HEK293T (cell line): ENCODE measurements at regions not wholly inside any gene's neighbourhood (a gene's known extent, or its start where the extent isn't known, plus 50 kb on each side); places are given as distances from the start of the nearest gene placed in this dataset.

ENCODE experiments used
- ARNT ChIP-seq: fragments of 450-650 bp; IDR thresholded peaks from 2 replicates; pipeline ENCODE4 v1.6.1; 2017; ENCODE audit warnings: mild to moderate bottlenecking
- BHLHE40 ChIP-seq: fragments of 450-650 bp; IDR thresholded peaks from 2 replicates; pipeline ENCODE4 v1.6.1; 2016; ENCODE audit warnings: mild to moderate bottlenecking, moderate library complexity, borderline replicate concordance
- ELF4 ChIP-seq: fragments of 450-650 bp; IDR thresholded peaks from 2 replicates; pipeline ENCODE4 v1.6.1; 2017; ENCODE audit warnings: antibody characterized with exemption
- FOXM1 ChIP-seq: fragments of 450-650 bp; IDR thresholded peaks from 2 replicates; pipeline ENCODE4 v1.6.1; 2017; ENCODE audit warnings: mild to moderate bottlenecking, borderline replicate concordance
- NFRKB ChIP-seq: fragments of 450-650 bp; IDR thresholded peaks from 2 replicates; pipeline ENCODE4 v1.6.1; 2016; ENCODE audit warnings: mild to moderate bottlenecking, moderate library complexity
- SUZ12 ChIP-seq: fragments of 450-650 bp; IDR thresholded peaks from 2 replicates; pipeline ENCODE4 v1.6.1; 2016; ENCODE audit warnings: mild to moderate bottlenecking
- TARDBP ChIP-seq: fragments of 450-650 bp; IDR thresholded peaks from 2 replicates; pipeline ENCODE4 v1.6.1; 2016
- ZNF384 ChIP-seq: fragments of 450-650 bp; IDR thresholded peaks from 2 replicates; pipeline ENCODE4 v1.6.1; 2016
- TF ChIP-seq, protein P1 (sequence below): fragments of 450-650 bp; IDR thresholded peaks from 2 replicates; pipeline ENCODE4 v1.6.1; 2016

DNA sequence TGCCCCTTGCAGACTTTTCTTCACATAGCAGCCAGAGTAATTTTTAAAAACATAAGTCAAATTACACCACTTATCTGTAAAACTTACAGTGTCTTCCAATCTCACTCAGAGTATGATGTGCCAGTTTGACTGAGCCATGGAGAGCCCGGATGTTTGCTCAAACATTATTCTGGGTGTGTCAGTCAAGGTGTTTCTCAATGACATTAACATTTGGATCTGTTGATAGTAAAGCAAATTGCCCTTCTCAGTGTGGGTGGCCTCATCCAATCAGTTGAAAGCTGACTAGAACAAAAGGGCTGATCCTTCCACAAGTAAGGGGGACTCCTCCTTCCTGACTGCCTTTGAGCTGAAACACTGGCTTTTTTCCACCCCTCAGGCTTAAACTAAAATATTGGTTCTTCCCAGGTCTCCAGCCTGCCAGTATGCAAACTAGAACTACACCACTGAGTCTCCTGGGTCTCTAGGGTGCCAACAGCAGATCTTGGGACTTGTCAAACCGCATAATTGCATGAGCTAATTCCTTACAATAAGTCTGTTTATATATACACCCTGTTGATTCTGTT is 157.9 kb upstream of the CTTNBP2NL start:
- TF ChIP-seq TARDBP (no peak), FOXM1 (no peak), BHLHE40 (no peak), NFRKB (no peak), ELF4 (no peak), ZNF384 (no peak), ARNT (no peak), SUZ12 (no peak)
- TF ChIP-seq, protein P1, sequence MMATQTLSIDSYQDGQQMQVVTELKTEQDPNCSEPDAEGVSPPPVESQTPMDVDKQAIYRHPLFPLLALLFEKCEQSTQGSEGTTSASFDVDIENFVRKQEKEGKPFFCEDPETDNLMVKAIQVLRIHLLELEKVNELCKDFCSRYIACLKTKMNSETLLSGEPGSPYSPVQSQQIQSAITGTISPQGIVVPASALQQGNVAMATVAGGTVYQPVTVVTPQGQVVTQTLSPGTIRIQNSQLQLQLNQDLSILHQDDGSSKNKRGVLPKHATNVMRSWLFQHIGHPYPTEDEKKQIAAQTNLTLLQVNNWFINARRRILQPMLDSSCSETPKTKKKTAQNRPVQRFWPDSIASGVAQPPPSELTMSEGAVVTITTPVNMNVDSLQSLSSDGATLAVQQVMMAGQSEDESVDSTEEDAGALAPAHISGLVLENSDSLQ: no peak
